DMS79 (cell line): ENCODE measurements at regions not wholly inside any gene's neighbourhood (a gene's known extent, or its start where the extent isn't known, plus 50 kb on each side); places are given as distances from the start of the nearest gene placed in this dataset.
"Not testable (repeated sequence)": the region's sequence is repeated elsewhere in the genome, so short reads cannot be mapped to it uniquely, and the experiment has no call there.

Experiments
- DNase-seq: peaks from one replicate; lab custom pipeline; 2025; lab: John Stamatoyannopoulos, UW

DNA sequence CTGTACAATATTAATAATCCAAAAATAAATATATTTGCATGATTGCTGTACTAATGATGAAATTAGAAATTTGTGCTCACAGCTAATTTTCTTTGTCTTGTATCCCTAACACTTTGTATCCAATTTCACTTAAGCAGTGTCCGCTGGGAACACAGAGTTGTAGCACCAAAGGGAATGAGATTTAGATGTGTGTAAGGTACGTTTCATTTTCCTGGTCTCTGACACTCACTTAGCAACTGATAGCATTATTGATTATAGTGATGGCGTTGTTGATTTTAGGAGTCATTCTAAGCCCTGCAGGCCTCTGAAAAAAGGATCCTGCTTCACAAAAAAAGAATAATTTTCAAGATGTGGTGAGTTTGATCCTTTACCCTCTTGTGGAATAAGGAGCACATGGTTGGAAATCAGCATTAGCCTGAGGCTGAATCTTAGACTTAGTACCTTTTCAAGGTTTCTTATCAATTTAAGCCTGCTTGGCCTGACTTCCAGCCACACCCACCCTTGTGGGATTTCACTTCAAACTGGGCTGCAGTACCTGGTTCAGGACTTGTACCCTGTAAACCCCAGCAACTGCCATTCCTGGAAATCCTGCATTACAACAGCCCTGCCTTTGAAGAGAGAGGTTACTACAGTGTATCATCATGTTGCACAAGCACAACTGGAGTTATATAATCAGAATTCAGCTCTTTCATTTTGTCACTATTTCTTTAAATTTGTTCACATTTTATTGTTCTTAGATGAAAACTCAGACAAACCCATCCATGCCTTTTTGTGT lies 116.2 kb downstream of the RND3 start:
- peak; percentile 23 for DNase-seq

DNA sequence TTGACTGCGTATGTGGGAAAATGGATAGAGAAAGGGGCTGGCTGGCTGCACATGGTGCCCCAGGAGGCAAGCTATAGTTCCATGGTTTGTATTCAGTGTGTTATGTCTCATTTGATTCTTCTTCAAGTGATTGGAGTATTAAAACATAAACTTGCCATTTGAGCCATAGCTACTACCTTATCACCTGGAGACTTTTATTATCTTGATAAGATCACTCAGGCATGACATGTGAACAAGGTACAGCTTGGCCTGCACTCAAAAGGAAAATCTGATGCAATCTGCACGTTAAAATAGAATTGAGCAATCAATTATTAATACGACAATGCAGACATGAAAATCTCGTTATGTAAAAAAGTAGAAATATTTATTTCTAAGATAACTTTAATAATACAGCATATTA lies 116.9 kb downstream of the RND3 start:
- peak; percentile 90 for DNase-seq

DNA sequence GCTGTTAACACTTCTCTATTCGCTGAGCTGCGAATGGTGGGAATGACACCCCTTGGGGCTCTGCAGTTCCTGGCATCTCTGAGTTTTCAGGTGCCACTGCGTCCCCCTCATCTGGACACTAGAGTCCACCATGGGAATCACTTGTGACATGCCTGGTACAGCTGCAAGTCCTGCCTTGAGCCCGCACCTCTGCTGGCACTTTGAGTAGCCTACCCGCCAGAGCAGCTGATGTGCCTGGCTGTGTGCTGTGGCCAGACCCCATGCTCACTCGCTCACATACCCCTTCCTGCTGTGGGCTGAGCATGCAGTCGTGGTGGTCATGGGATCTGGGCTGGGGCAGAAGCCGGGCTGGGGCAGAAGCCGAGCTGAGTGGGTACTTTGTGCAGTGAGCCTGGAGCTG lies 117.6 kb downstream of the RND3 start:
- DNase-seq: no peak

DNA sequence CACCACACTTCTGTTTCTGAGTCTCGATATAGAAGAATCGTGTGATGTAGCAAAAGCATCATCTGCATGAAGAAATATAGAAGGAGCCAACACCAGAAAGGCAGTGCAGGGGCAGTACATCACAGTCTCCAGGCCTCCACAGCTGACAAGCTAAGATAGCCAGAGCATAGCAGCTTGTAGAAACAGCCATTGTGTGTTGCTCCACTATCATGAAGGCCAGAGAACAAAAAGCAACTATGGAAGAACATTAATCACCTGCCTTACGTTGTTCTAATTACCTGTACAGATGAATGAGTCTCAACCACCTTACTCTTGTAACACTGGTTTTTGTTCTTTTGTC lies 129.0 kb downstream of the RND3 start:
- no peak for DNase-seq

DNA sequence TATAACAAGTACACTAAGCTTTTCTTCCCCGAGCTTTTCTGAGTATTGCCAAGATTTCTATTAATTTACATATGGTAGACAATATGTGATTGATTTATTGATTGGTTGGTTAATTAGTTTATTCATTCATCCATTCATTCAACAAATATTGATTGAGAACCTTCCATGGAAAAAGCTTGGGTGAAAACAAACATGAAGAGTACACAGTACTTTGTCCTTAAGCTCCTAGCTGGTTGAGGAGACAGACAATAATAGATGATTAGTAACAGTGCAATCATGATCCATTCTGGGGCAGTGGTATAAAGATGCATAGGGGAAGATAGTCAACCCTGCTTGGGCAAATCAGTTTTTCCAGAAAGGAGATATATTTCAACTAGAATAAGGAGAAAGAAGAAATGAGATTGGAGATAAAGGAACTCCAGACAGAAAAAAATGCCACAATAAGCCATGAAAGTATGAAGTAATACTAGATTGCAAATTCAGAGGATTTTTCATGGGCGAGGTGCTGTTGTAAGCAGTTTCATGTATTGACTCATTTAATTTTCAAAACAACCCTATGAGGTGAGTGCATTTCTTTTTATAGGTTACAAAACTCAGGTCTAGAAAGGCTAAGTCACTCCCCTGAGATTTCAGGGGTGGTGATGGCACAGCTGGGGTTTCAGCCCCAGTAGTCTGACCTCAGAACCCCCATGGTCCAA lies 129.5 kb downstream of the RND3 start:
- DNase-seq: no peak

DNA sequence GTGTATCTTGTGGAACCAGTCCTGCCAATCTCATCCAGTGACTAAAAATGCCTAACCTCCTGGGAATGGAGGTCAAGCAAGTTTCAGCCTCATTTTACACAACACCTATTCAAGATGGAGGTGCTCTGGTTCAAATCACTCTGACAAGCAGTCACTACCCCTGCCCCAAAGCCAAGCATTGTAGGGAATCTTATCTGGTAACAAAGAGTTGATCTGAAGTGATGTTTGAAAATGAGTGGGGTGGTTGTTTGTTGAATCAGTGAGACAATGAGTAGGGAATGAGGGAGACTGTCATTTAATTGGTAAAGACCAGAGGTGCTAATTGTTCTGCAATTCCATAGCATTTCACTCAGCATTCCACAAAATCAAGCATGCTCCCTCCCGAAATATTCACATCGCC lies 132.0 kb downstream of the RND3 start:
- no peak for DNase-seq

DNA sequence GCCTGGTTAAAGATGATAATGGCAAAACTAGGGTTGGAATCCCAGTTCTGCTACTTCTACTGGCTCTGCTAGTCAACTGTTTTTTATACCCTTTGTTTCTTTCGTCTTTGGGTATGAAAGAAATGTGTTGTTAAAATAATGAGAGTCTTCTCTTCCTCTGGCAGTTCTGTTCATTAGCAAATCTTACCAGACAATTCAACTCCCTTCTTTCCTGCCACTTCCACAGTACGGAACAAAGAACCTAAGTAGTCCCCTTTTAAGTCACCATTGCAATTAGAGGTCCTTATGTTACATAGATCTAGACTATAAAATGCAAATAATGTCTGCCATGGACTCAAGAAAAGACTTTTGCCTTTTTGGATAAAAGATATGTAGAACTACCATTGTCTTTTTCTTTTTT lies 134.1 kb downstream of the RND3 start:
- DNase-seq: no peak

DNA sequence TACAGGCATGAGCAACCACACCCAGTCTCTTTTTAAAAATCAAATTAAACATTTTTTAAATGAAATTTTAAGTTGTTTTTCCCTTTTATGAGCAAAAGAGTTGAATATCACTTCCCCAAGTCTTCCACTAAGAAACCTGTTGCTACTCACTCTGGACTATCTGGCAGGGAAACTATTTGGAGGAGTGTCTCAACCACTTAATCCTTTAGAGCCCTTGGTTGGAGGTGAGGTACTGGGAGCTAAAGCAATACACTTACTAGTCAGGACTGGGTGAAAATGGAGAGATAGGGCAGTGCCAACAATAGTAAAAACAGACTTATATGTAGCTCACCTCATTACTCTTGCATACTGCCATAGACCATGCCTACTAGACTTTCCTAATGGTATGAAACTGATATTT lies 135.5 kb downstream of the RND3 start:
- peak; percentile 87 for DNase-seq

DNA sequence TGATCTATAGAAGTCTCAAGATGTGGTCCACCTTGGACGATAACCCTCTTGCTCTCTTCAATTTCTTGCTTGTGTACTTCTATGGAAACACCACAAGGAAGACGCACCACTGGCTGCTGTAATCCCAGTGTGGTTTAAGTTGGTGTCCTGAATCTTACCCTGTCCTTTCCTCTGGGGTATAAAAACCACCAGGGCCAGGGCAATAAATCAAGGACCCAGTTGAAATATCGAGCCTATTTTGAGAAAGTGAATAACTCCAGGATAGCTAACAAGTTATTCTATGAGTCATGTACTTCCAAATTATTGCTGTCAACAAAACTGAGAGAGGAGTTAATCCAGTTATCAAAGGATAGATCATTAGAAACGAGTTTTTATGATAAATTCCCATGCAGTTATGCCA lies 137.0 kb downstream of the RND3 start:
- no peak for DNase-seq

DNA sequence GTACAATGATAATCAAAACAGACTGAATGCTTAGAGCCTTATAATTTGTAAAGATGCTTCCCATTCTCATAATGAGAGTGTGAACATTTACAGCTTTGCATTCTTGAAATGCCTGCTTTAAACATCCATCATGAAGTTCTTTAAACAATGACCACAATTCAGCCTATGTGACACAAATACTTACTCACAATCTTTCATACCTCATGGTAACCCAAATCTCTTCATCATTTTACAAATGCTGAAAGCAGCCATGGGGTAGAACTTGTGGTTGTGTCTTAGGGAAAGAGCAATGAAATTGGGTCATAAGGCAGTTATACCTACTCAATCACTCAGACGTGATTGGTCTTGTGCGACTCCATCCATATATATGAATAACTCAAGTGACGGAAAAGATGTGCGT lies 140.7 kb downstream of the RND3 start:
- DNase-seq: no peak

DNA sequence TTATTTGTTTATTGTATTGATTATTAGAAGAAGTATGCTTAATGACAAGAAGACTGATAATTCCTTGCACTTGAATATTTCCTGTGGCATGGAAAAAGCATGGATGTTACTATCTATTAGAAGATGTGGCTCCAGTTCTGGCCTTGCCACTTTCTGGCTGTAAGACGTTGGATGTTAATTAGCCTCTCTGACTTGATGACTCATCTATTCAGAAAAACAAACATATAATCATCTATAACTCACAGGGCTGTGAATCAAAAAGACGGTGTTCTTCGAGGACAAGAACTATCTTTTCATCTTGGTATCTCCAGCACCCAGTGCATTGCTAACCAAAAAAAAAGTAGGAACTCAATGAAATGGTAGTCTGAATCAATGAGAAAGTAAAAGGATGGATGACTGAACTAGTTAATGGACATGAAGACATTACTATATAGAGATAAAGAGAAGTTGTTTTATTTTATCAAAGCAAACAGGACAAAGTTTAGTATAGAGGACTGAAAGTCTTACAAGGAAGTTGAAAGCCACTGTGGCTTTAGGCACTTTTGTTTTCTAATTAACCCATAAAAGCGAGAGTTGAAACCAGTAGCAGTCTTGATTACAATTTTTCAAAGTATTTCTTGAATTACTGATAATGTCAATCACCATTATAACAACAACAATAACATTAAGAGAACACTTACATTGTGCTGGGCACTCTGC lies 145.3 kb downstream of the RND3 start:
- no peak for DNase-seq

DNA sequence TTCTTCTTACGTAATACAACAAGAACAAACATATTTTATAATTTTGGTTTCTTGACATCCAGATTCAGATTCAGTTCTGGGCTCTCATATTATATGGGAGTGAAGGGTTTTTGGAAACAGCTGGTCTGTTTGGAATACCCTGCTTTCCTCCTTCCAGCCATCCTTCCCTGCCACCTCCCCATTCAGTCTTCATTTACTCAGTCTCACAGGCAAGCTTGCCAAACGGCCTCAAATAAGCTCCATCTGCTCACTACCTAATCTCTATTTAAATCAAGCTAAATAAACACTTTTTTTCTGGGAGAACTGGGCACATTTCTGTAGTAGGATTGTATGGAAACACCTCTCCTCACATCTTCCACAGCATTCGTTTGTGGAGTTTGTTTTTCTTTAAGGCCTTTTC lies 147.5 kb downstream of the RND3 start:
- no peak for DNase-seq

DNA sequence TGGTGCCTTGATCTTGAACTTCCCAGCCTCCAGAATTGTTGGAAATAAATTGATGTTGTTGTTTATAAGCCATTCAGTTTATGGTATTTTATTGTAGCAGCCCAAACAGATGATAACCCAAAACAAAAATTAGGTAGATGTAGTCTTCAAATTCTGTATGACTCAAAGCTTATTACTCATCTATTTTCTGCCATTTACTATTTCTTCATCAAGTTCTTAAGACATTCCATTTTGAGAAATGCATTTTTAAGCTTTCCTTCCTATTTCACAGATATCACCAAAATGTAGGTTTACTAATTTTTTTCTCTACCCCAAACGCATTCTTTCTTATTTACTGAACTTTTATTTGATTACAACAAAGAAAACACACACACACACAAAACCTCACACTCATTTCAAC lies 148.2 kb downstream of the RND3 start:
- DNase-seq: no peak

DNA sequence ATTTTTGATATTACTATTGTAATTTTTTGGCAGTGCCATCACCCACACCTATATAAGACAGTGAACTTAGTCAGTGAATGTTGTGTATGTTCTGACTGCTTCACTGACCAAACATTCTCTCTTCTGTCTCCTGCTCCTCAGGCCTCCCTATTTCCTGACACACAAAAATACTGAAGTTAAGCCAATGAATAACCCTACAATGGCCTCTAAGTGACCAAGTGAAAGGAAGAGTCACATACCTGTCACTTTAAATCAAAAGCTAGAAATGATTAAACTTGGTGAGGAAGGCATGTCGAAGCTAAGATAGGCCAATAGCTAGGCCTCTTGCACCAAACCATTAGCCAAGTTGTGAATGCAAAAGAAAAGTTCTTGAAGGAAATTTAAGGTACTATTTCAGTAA lies 151.9 kb downstream of the RND3 start:
- DNase-seq: no peak

DNA sequence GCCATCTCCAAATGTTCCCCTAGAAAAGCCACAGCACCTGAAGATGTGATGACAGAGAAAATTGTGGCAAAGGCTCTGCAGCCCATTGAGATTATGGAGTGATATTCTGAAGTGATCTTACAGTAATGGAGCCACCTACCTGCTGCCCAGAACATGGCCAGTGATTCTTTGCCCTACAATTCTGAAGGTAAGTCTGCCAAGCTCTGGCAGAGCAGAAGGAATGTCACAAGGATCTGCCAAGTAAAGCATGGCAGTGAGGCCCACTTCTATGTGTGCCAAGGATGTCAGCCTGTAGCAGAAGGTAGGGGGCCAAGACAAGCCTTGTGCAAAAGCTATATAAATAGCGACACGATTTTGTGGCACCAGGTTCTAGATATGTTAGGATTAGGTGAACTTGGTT lies 155.1 kb downstream of the RND3 start:
- DNase-seq: no peak

DNA sequence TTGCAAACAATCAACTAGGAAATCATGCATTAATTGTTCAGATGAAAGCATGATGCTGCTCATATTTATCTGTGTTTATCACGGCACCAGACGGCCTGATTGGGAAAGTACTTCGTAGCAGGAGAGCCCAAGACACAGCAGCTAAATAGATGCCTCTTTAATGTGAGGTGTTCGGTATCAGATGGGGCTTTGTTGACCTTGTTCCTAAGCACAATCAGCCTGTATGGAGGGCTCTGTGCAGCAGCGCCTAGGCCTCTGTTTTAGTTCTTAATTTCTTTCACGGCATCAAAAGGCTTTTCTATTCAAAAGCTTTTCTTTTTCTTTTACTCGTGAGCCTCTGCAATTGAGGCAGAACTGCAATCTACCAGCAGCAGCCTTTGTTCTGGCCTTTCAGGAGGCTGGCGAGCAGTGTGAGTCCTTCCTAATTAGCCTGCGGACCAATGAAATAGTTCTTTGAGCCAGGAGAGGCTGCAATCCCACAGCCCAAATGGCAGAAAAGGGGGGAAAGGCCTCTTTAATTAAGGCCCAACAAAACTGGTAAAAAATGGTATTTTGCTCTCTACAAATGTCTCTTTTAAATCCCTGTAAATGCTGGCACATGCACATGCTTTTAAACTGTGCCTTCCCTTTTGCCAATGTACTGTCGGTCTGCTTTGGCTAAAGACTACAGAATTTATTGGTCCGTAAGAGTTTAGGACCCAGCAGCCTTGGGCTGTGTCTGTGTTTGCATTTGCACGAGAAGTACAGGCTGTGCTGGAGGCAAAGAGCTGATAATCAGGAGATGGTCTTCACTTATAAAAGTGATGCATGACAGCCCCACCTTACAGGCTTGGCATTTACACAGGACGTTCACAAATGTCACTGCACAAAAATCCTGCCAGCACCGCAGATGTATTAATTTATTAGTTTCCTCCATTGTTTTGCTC lies 159.6 kb downstream of the RND3 start:
- DNase-seq: no peak

DNA sequence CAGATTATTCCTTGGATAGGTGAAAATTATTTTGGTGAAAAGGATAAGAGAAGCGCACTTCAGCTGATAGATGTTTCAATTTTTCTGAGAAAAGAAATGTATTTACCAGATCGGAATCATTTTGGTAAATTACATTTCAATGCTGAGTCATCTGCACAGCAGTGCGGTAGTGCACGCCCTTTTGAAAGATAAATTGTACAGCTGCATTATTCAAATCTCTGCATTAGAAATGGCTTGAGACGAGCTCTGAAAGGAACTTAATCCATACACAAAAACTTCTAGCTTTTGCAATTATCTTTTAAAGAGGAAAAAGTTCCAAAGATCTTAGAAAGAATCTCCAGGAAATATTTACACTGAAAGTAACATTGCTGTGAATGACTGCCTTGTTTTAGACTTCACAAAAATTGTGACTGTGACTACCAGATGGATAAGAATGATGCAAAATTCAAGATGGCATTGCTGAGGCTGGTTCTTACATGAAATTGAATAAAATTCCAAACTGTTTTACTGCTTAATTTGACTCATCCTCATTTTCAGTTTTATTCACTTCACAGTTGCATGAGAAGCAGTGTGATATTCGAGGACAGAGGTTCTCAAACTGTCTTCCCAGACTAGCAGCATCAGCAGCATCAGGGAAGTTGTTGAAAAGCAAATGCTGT lies 161.7 kb downstream of the RND3 start:
- DNase-seq: no peak

DNA sequence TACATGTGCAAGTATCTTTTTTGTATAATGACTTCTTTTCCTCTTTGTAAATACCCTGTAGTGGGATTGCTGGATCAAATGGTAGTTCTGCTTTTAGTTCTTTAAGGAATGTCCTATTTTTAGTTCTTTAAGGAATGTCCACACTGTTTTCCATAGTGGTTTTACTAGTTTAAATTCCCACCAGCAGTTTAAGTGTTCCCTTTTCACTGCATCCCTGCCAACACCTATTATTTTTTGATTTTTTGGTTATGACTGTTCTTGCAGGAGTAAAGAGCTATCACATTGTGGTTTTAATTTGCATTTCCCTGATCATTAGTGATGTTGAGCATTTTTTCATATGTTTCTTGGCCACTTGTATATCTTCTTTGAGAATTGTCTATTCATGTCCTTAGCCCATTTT lies 164.4 kb downstream of the RND3 start:
- DNase-seq: not testable (repeated sequence)

DNA sequence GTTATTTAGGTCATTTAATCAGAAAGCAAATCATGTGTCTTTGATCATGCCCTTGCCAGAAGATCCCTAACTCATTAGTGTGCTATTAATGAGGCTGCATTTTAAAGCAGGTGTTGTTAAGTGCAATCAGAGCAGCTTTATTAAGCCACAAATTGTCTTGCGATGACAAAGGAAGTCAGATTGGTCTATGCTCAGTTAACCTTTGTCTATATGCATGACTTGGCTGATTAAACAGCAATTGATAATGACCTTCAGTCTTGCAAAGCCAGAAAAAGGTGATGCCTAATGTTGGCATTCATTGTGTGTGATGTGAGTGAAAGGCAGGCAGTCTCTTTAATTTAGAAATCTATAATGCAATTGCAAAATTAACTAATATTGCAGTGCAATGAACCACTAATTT lies 166.9 kb downstream of the RND3 start:
- no peak for DNase-seq

DNA sequence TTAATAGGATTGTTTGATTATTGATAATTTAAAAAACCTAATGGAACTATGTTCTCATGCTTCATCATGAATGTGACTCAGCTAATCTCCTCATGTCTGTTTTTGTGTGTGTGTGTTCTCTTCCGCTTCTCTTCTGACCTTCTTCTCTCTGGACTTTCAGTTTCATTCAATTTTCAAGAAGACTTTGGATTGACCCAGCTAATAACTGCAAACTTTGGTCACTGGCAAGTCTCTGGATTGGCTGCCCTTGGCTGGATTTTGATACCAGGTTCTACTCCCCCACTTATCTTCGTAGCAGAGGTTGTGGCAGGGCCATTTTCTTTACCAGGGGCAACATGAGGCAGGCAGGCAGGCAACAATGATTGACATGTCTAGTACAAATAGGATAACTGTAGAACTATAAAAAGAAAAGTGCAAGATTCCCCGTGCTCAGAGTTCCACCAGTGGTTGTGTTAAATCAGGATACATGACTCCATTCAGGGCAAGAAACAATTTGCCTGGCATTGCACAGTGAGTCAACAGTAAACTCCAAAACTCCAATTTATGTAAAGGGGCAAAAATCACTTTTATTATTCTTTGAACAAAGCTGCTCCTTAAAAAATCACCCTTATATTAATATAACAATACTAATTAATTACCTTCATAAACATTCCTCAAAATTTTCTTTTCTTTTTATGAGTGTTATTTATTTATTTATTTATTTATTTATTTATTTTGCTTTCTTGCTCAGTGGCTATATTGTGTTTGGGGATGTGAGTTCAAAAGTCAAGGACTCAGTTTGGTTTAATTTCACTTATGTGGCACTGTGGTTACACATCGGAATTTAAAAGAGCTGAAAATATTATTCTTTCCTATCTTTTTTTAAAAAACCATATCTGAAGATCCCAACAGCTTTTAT lies 167.6 kb downstream of the RND3 start:
- DNase-seq: no peak

DNA sequence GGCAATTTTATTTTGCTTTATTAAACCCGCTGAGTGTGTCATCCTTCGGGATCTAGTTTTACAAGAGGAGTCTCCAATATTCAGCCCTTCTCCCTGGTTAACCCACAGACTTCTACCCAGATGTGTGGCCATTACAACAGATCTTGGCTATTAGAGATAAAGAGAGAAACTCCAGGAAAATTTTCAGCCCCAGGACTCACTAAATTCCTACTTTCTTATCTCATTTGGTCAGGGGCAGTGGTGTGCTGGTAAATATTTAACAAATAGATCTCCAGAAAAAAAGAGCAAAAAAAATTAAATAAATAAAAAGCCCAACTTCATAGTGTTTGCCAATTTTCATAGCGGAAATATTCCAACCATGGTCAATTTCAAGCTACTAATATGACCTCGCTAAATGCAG lies 168.4 kb downstream of the RND3 start:
- DNase-seq: no peak
